D721Med (cell line): ENCODE measurements at regions not wholly inside any gene's neighbourhood (a gene's known extent, or its start where the extent isn't known, plus 50 kb on each side); places are given as distances from the start of the nearest gene placed in this dataset.
"Not testable (repeated sequence)": the region's sequence is repeated elsewhere in the genome, so short reads cannot be mapped to it uniquely, and the experiment has no call there.

ENCODE experiments used
- DNase-seq: peaks from one replicate; pipeline ENCODE4 v3.0.0; 2011; ENCODE audit warnings: low spot score; ENCODE audit not compliant: insufficient read length
- FAIRE-seq: peaks from 2 replicates; lab custom pipeline; 2011; peaks lifted over from hg19 to GRCh38; lab: Jason Lieb, UNC
- CTCF ChIP-seq: IDR thresholded peaks from 2 replicates; pipeline ENCODE4 v1.5.1; 2012; ENCODE audit warnings: mild to moderate bottlenecking, control low read depth; ENCODE audit not compliant: insufficient read depth; ENCODE audit errors: missing control alignments

- no peak for DNase-seq
- TF ChIP-seq CTCF = no peak
- peak; percentile 73 for FAIRE-seq
These were observed 742.0 kb downstream of the KCNT2 start for GRCh38 chr1:195866091-195866780.

- DNase-seq = no peak
- TF ChIP-seq CTCF = no peak
These were observed 756.4 kb downstream of the KCNT2 start for GRCh38 chr1:195851804-195852203.

GRCh38 chr1:195851016-195851601 is 757.1 kb downstream of the KCNT2 start:
- TF ChIP-seq CTCF = no peak
- DNase-seq (no peak), FAIRE-seq (peak; percentile 55)

More at GRCh38 chr1:195851804-195852203, 756.4 kb downstream of the KCNT2 start:
- FAIRE-seq = peak; percentile 76

- no peak for TF ChIP-seq CTCF
- FAIRE-seq (no peak), DNase-seq (no peak)
These were observed 759.1 kb downstream of the KCNT2 start for GRCh38 chr1:195849180-195849579.

GRCh38 chr1:195847957-195848875 is 760.0 kb downstream of the KCNT2 start:
- DNase-seq = not testable (repeated sequence)
- FAIRE-seq = peak; percentile 11

- no peak for TF ChIP-seq CTCF
These were observed 776.5 kb downstream of the KCNT2 start for GRCh38 chr1:195831789-195832188.

GRCh38 chr1:195828325-195828724 is 779.9 kb downstream of the KCNT2 start:
- DNase-seq = no peak
- no peak for TF ChIP-seq CTCF
- peak; percentile 11 for FAIRE-seq

More at GRCh38 chr1:195831789-195832188, 776.5 kb downstream of the KCNT2 start:
- DNase-seq (no peak), FAIRE-seq (peak; percentile 97)
